Stimulated activated memory B cell treated with anti-CD40 and anti-IgM and Interleukin-4, amounts not matched to agents 10 μg/mL and 1 μg/mL and 100 μg/mL, for 72 hours (primary cell): ENCODE measurements at regions not wholly inside any gene's neighbourhood (a gene's known extent, or its start where the extent isn't known, plus 50 kb on each side); places are given as distances from the start of the nearest gene placed in this dataset.
"Not testable (repeated sequence)": the region's sequence is repeated elsewhere in the genome, so short reads cannot be mapped to it uniquely, and the experiment has no call there.

ENCODE experiments used
- ATAC-seq: fragments of 150-1000 bp; cut with Tn5 transposase; 2 replicates; pipeline ENCODE4 v1.10.0; 2021
- H3K27ac Mint-ChIP-seq: one replicate; pipeline ENCODE4 v1.8.0; 2022; ENCODE audit warnings: mild to moderate bottlenecking, mixed read lengths
- H3K27me3 Mint-ChIP-seq: one replicate; pipeline ENCODE4 v1.8.0; 2022; ENCODE audit warnings: mixed read lengths
- H3K36me3 Mint-ChIP-seq: one replicate; pipeline ENCODE4 v1.8.0; 2022; ENCODE audit warnings: mixed read lengths
- H3K4me1 Mint-ChIP-seq: one replicate; pipeline ENCODE4 v1.8.0; 2022; ENCODE audit warnings: mixed read lengths
- H3K4me3 Mint-ChIP-seq: one replicate; pipeline ENCODE4 v1.8.0; 2022; ENCODE audit warnings: mild to moderate bottlenecking, moderate library complexity, mixed read lengths
- H3K9me3 Mint-ChIP-seq: one replicate; pipeline ENCODE4 v1.8.0; 2022; ENCODE audit warnings: mixed read lengths

GRCh38 chr3:178198329-178198728 lies 337.9 kb upstream of the KCNMB2 start:
- ATAC-seq, result no peak
- Mint-ChIP-seq H3K27me3 (no peaks in the 10 kb centered on the region), H3K27ac (no peak overlapping the region), H3K36me3 (no peaks in the 10 kb centered on the region), H3K9me3 (no peaks in the 10 kb centered on the region), H3K4me3 (no peak overlapping the region), H3K4me1 (no peaks in the 10 kb centered on the region)

- H3K9me3 Mint-ChIP-seq, result no peaks in the 10 kb centered on the region
- no peak overlapping the region for H3K27ac Mint-ChIP-seq
- no peak for ATAC-seq
- no peaks in the 10 kb centered on the region for H3K36me3 Mint-ChIP-seq
- no peak overlapping the region for H3K4me3 Mint-ChIP-seq
- H3K27me3 Mint-ChIP-seq, result no peaks in the 10 kb centered on the region
- H3K4me1 Mint-ChIP-seq, result no peaks in the 10 kb centered on the region
Measured at GRCh38 chr3:178200316-178200715, 335.9 kb upstream of the KCNMB2 start.

GRCh38 chr3:178201714-178202113 lies 334.5 kb upstream of the KCNMB2 start:
- H3K4me3 Mint-ChIP-seq, result no peak overlapping the region
- H3K27me3 Mint-ChIP-seq, result no peaks in the 10 kb centered on the region
- H3K27ac Mint-ChIP-seq, result no peak overlapping the region
- ATAC-seq, result no peak
- no peaks in the 10 kb centered on the region for H3K4me1 Mint-ChIP-seq
- H3K9me3 Mint-ChIP-seq, result no peaks in the 10 kb centered on the region
- H3K36me3 Mint-ChIP-seq, result no peaks in the 10 kb centered on the region

GRCh38 chr3:178202194-178202593 lies 334.0 kb upstream of the KCNMB2 start:
- Mint-ChIP-seq H3K27ac (no peak overlapping the region), H3K4me1 (no peaks in the 10 kb centered on the region), H3K9me3 (no peaks in the 10 kb centered on the region), H3K4me3 (no peak overlapping the region), H3K36me3 (no peaks in the 10 kb centered on the region), H3K27me3 (no peaks in the 10 kb centered on the region)
- ATAC-seq, result no peak

- no peaks in the 10 kb centered on the region for H3K4me1 Mint-ChIP-seq
- no peaks in the 10 kb centered on the region for H3K27me3 Mint-ChIP-seq
- H3K36me3 Mint-ChIP-seq, result no peaks in the 10 kb centered on the region
- no peak for ATAC-seq
- H3K9me3 Mint-ChIP-seq, result no peaks in the 10 kb centered on the region
- no peak overlapping the region for H3K27ac Mint-ChIP-seq
- H3K4me3 Mint-ChIP-seq, result no peak overlapping the region
Measured at GRCh38 chr3:178203165-178203564, 333.1 kb upstream of the KCNMB2 start.

GRCh38 chr3:178203650-178204049 lies 332.6 kb upstream of the KCNMB2 start:
- no peaks in the 10 kb centered on the region for H3K36me3 Mint-ChIP-seq
- H3K4me1 Mint-ChIP-seq, result no peaks in the 10 kb centered on the region
- no peak overlapping the region for H3K4me3 Mint-ChIP-seq
- no peak overlapping the region for H3K27ac Mint-ChIP-seq
- no peak for ATAC-seq
- H3K9me3 Mint-ChIP-seq, result no peaks in the 10 kb centered on the region
- H3K27me3 Mint-ChIP-seq, result no peaks in the 10 kb centered on the region

- H3K27me3 Mint-ChIP-seq, result no peaks in the 10 kb centered on the region
- H3K36me3 Mint-ChIP-seq, result no peaks in the 10 kb centered on the region
- H3K9me3 Mint-ChIP-seq, result no peaks in the 10 kb centered on the region
- H3K27ac Mint-ChIP-seq, result no peak overlapping the region
- no peak for ATAC-seq
- H3K4me1 Mint-ChIP-seq, result no peaks in the 10 kb centered on the region
- H3K4me3 Mint-ChIP-seq, result no peak overlapping the region
Measured at GRCh38 chr3:178205740-178206139, 330.5 kb upstream of the KCNMB2 start.

GRCh38 chr3:178206521-178206920 lies 329.7 kb upstream of the KCNMB2 start:
- Mint-ChIP-seq H3K27me3 (no peaks in the 10 kb centered on the region), H3K4me3 (no peak overlapping the region), H3K36me3 (no peaks in the 10 kb centered on the region), H3K27ac (no peak overlapping the region), H3K9me3 (no peaks in the 10 kb centered on the region), H3K4me1 (no peaks in the 10 kb centered on the region)
- ATAC-seq, result no peak

- ATAC-seq, H3K9me3 Mint-ChIP-seq, H3K36me3 Mint-ChIP-seq, H3K27me3 Mint-ChIP-seq, H3K4me1 Mint-ChIP-seq, H3K4me3 Mint-ChIP-seq, H3K27ac Mint-ChIP-seq: not testable (repeated sequence)
Measured at GRCh38 chr3:178207161-178207560, 329.1 kb upstream of the KCNMB2 start.

GRCh38 chr3:178207627-178208026 lies 328.6 kb upstream of the KCNMB2 start:
- H3K36me3 Mint-ChIP-seq, H3K4me1 Mint-ChIP-seq, H3K27ac Mint-ChIP-seq, H3K27me3 Mint-ChIP-seq, H3K4me3 Mint-ChIP-seq, ATAC-seq, H3K9me3 Mint-ChIP-seq: not testable (repeated sequence)

- not testable (repeated sequence) for H3K36me3 Mint-ChIP-seq, H3K4me1 Mint-ChIP-seq, ATAC-seq, H3K9me3 Mint-ChIP-seq, H3K27ac Mint-ChIP-seq, H3K4me3 Mint-ChIP-seq, H3K27me3 Mint-ChIP-seq
Measured at GRCh38 chr3:178209116-178209515, 327.1 kb upstream of the KCNMB2 start.

- H3K9me3 Mint-ChIP-seq, ATAC-seq, H3K4me1 Mint-ChIP-seq, H3K36me3 Mint-ChIP-seq, H3K4me3 Mint-ChIP-seq, H3K27me3 Mint-ChIP-seq, H3K27ac Mint-ChIP-seq: not testable (repeated sequence)
Measured at GRCh38 chr3:178209618-178210017, 326.6 kb upstream of the KCNMB2 start.

GRCh38 chr3:178211086-178211485 lies 325.1 kb upstream of the KCNMB2 start:
- ATAC-seq, H3K27ac Mint-ChIP-seq, H3K9me3 Mint-ChIP-seq, H3K36me3 Mint-ChIP-seq, H3K4me1 Mint-ChIP-seq, H3K27me3 Mint-ChIP-seq, H3K4me3 Mint-ChIP-seq: not testable (repeated sequence)

GRCh38 chr3:178217479-178217878 lies 318.8 kb upstream of the KCNMB2 start:
- Mint-ChIP-seq H3K27ac (no peak overlapping the region), H3K9me3 (no peaks in the 10 kb centered on the region), H3K4me3 (no peak overlapping the region), H3K27me3 (no peaks in the 10 kb centered on the region), H3K4me1 (no peaks in the 10 kb centered on the region), H3K36me3 (no peaks in the 10 kb centered on the region)
- ATAC-seq, result peak; percentile 31

- ATAC-seq, result no peak
- Mint-ChIP-seq H3K4me3 (no peak overlapping the region), H3K27ac (no peak overlapping the region), H3K9me3 (no peaks in the 10 kb centered on the region), H3K27me3 (no peaks in the 10 kb centered on the region), H3K4me1 (no peaks in the 10 kb centered on the region), H3K36me3 (no peaks in the 10 kb centered on the region)
Measured at GRCh38 chr3:178218231-178218630, 318.0 kb upstream of the KCNMB2 start.

GRCh38 chr3:178219661-178220060 lies 316.6 kb upstream of the KCNMB2 start:
- not testable (repeated sequence) for H3K4me3 Mint-ChIP-seq, ATAC-seq, H3K4me1 Mint-ChIP-seq, H3K36me3 Mint-ChIP-seq, H3K9me3 Mint-ChIP-seq, H3K27ac Mint-ChIP-seq, H3K27me3 Mint-ChIP-seq

- Mint-ChIP-seq H3K36me3 (no peaks in the 10 kb centered on the region), H3K27ac (no peak overlapping the region), H3K9me3 (no peaks in the 10 kb centered on the region), H3K27me3 (no peaks in the 10 kb centered on the region), H3K4me1 (no peaks in the 10 kb centered on the region), H3K4me3 (no peak overlapping the region)
- ATAC-seq, result no peak
Measured at GRCh38 chr3:178223876-178224275, 312.4 kb upstream of the KCNMB2 start.
